K562 (cell line): ENCODE measurements at regions not wholly inside any gene's neighbourhood (a gene's known extent, or its start where the extent isn't known, plus 50 kb on each side); places are given as distances from the start of the nearest gene placed in this dataset.

ENCODE experiments used
- ATF2 ChIP-seq: sonication (generic); formaldehyde crosslinking; IDR thresholded peaks from 2 replicates; pipeline ENCODE4 v1.8.1; 2022; ENCODE audit warnings: missing genetic modification reagents
- NFYB ChIP-seq: IDR thresholded peaks from 2 replicates; pipeline ENCODE4 v1.6.1; 2011; ENCODE audit warnings: mild to moderate bottlenecking, moderate library complexity; ENCODE audit not compliant: insufficient read length; ENCODE audit errors: extremely low read depth
- SIN3A ChIP-seq, 2 experiments: fragments of 150-350 bp in 1 of 2; IDR thresholded peaks; 2 replicates each; pipeline ENCODE4 v1.6.1; 2011 to 2016; ENCODE audit warnings: borderline replicate concordance in 2 of 2, low read depth in 2 of 2, low read length in 2 of 2, mild to moderate bottlenecking in 2 of 2, moderate library complexity in 2 of 2; ENCODE audit not compliant: control insufficient read depth in 1 of 2
- SMAD2 ChIP-seq: fragments of 150-350 bp; IDR thresholded peaks from 2 replicates; pipeline ENCODE4 v1.6.1; 2014; ENCODE audit warnings: low read depth, mild to moderate bottlenecking, low read length
- SP2 ChIP-seq: IDR thresholded peaks from 2 replicates; pipeline ENCODE4 v1.6.1; 2011; ENCODE audit warnings: mild to moderate bottlenecking, low read depth, low read length, moderate library complexity; ENCODE audit not compliant: poor library complexity, severe bottlenecking; ENCODE audit errors: extremely low read depth
- ZNF785 ChIP-seq: fragments of 250-450 bp; sonication (Bioruptor Pico); IDR thresholded peaks from 2 replicates; pipeline ENCODE4 v1.4.0; 2020; ENCODE audit warnings: mild to moderate bottlenecking
- TF ChIP-seq, protein P1 (sequence below), 2 experiments: fragments of 450-650 bp; formaldehyde crosslinking in 1 of 2; IDR thresholded peaks; 2 replicates each; pipeline versions ENCODE4 v1.4.0 to v1.6.1; 2014 to 2020; ENCODE audit warnings: mild to moderate bottlenecking in 2 of 2, borderline replicate concordance in 1 of 2, low read depth in 1 of 2
- TF ChIP-seq, protein P2 (sequence below), 2 experiments: fragments of 450-650 bp; conservative IDR thresholded peaks; 2 replicates each; pipeline ENCODE4 v1.6.1; 2017; ENCODE audit warnings: mild to moderate bottlenecking in 2 of 2, moderate library complexity in 2 of 2
- TF ChIP-seq, protein P3 (sequence below), 3 experiments: IDR thresholded peaks in 2 of 3; conservative IDR thresholded peaks in 1 of 3; 2 replicates each; pipeline ENCODE4 v1.5.1; 2011 to 2012; ENCODE audit warnings: low read length in 3 of 3, mild to moderate bottlenecking in 3 of 3, control low read depth in 2 of 3, improper control_type of control experiment in 1 of 3, inconsistent platforms in 1 of 3, low read depth in 1 of 3, mixed read lengths in 1 of 3, moderate library complexity in 1 of 3; ENCODE audit not compliant: insufficient read depth in 2 of 3

GRCh38 chr15:85890620-85890980, 95.9 kb upstream of the KLHL25 start:
- TF ChIP-seq SMAD2 (no peak), SIN3A (IDR thresholded peaks at IDR 0.05; ENCODE audit: borderline replicate concordance in 2 of 2, control insufficient read depth in 1 of 2, low read depth in 2 of 2, low read length in 2 of 2) (no peak), SP2 (no peak), ATF2 (no peak), NFYB (no peak), ZNF785 (CRISPR knock-in tag) (no peak)
- TF ChIP-seq, protein P1, sequence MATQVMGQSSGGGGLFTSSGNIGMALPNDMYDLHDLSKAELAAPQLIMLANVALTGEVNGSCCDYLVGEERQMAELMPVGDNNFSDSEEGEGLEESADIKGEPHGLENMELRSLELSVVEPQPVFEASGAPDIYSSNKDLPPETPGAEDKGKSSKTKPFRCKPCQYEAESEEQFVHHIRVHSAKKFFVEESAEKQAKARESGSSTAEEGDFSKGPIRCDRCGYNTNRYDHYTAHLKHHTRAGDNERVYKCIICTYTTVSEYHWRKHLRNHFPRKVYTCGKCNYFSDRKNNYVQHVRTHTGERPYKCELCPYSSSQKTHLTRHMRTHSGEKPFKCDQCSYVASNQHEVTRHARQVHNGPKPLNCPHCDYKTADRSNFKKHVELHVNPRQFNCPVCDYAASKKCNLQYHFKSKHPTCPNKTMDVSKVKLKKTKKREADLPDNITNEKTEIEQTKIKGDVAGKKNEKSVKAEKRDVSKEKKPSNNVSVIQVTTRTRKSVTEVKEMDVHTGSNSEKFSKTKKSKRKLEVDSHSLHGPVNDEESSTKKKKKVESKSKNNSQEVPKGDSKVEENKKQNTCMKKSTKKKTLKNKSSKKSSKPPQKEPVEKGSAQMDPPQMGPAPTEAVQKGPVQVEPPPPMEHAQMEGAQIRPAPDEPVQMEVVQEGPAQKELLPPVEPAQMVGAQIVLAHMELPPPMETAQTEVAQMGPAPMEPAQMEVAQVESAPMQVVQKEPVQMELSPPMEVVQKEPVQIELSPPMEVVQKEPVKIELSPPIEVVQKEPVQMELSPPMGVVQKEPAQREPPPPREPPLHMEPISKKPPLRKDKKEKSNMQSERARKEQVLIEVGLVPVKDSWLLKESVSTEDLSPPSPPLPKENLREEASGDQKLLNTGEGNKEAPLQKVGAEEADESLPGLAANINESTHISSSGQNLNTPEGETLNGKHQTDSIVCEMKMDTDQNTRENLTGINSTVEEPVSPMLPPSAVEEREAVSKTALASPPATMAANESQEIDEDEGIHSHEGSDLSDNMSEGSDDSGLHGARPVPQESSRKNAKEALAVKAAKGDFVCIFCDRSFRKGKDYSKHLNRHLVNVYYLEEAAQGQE (IDR thresholded peaks at IDR 0.05; ENCODE audit: borderline replicate concordance): no peak
- TF ChIP-seq, protein P1 (CRISPR knock-in tag; IDR thresholded peaks at IDR 0.05; ENCODE audit: low read depth): no peak
- TF ChIP-seq, protein P2, sequence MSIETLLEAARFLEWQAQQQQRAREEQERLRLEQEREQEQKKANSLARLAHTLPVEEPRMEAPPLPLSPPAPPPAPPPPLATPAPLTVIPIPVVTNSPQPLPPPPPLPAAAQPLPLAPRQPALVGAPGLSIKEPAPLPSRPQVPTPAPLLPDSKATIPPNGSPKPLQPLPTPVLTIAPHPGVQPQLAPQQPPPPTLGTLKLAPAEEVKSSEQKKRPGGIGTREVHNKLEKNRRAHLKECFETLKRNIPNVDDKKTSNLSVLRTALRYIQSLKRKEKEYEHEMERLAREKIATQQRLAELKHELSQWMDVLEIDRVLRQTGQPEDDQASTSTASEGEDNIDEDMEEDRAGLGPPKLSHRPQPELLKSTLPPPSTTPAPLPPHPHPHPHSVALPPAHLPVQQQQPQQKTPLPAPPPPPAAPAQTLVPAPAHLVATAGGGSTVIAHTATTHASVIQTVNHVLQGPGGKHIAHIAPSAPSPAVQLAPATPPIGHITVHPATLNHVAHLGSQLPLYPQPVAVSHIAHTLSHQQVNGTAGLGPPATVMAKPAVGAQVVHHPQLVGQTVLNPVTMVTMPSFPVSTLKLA (conservative IDR thresholded peaks at IDR 0.05): no peak
- TF ChIP-seq, protein P3, sequence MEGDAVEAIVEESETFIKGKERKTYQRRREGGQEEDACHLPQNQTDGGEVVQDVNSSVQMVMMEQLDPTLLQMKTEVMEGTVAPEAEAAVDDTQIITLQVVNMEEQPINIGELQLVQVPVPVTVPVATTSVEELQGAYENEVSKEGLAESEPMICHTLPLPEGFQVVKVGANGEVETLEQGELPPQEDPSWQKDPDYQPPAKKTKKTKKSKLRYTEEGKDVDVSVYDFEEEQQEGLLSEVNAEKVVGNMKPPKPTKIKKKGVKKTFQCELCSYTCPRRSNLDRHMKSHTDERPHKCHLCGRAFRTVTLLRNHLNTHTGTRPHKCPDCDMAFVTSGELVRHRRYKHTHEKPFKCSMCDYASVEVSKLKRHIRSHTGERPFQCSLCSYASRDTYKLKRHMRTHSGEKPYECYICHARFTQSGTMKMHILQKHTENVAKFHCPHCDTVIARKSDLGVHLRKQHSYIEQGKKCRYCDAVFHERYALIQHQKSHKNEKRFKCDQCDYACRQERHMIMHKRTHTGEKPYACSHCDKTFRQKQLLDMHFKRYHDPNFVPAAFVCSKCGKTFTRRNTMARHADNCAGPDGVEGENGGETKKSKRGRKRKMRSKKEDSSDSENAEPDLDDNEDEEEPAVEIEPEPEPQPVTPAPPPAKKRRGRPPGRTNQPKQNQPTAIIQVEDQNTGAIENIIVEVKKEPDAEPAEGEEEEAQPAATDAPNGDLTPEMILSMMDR (IDR thresholded peaks at IDR 0.05 in 2 of 3, conservative IDR thresholded peaks at IDR 0.05 in 1 of 3; ENCODE audit: insufficient read depth in 2 of 3, low read depth in 1 of 3, low read length in 3 of 3): no peak
